GM19328 (cell line): ENCODE measurements at regions not wholly inside any gene's neighbourhood (a gene's known extent, or its start where the extent isn't known, plus 50 kb on each side); places are given as distances from the start of the nearest gene placed in this dataset.

Experiments
- ATAC-seq: cut with Tn5 transposase; IDR thresholded peaks from one replicate; pipeline ENCODE4 v1.9.1; 2021; ENCODE audit warnings: mild to moderate bottlenecking, moderate library complexity; ENCODE audit not compliant: unreplicated experiment

- ATAC-seq, result no peak
Observed at GRCh38 chr7:121473645-121474300, 77.7 kb upstream of the FAM3C start.

- ATAC-seq, result no peak
Observed at GRCh38 chr7:121466455-121466854, 70.3 kb upstream of the FAM3C start.

GRCh38 chr7:121459148-121459547 lies 63.0 kb upstream of the FAM3C start:
- ATAC-seq, result no peak

- ATAC-seq, result no peak
Observed at GRCh38 chr7:121456785-121457359, 60.8 kb upstream of the FAM3C start.

GRCh38 chr7:121456015-121456414 lies 59.9 kb upstream of the FAM3C start:
- no peak for ATAC-seq

- ATAC-seq, result no peak
Observed at GRCh38 chr7:121452389-121452788, 56.3 kb upstream of the FAM3C start.

GRCh38 chr7:121451367-121452094 lies 55.4 kb upstream of the FAM3C start:
- no peak for ATAC-seq

- ATAC-seq, result no peak
Observed at GRCh38 chr7:121450631-121451198, 54.6 kb upstream of the FAM3C start.

- no peak for ATAC-seq
Observed at GRCh38 chr7:121449735-121450240, 53.7 kb upstream of the FAM3C start.

GRCh38 chr7:121449329-121449728 lies 53.2 kb upstream of the FAM3C start:
- no peak for ATAC-seq

- no peak for ATAC-seq
Observed at GRCh38 chr7:121448429-121448828, 52.3 kb upstream of the FAM3C start.

GRCh38 chr7:121447911-121448300 lies 51.8 kb upstream of the FAM3C start:
- ATAC-seq, result no peak

- no peak for ATAC-seq
Observed at GRCh38 chr7:121447243-121447910, 51.3 kb upstream of the FAM3C start.

- ATAC-seq, result no peak
Observed at GRCh38 chr7:121446526-121446925, 50.4 kb upstream of the FAM3C start.
